Cardiac fibroblast (primary cell): ENCODE measurements at regions not wholly inside any gene's neighbourhood (a gene's known extent, or its start where the extent isn't known, plus 50 kb on each side); places are given as distances from the start of the nearest gene placed in this dataset.
"Not testable (repeated sequence)": the region's sequence is repeated elsewhere in the genome, so short reads cannot be mapped to it uniquely, and the experiment has no call there.

ENCODE experiments used
- DNase-seq, 2 donors: peaks; one replicate each; pipeline versions ENCODE4 v3.0.0 to v3.0.0-alpha.2; 2010; ENCODE audit warnings: low read depth in 2 of 2
- H3K4me3 ChIP-seq, 2 donors: replicated peaks in 1 of 2; 1 replicate in 1 of 2; 2 replicates in 1 of 2; pipeline ENCODE4 v1.5.1; 2011; ENCODE audit warnings: low read depth in 2 of 2, low read length in 2 of 2, mild to moderate bottlenecking in 2 of 2, moderate library complexity in 1 of 2
- TF ChIP-seq, protein P1 (sequence below): IDR thresholded peaks from one replicate; pipeline ENCODE4 v1.5.1; 2011; ENCODE audit warnings: low read depth, mild to moderate bottlenecking, low read length, inconsistent platforms

DNA sequence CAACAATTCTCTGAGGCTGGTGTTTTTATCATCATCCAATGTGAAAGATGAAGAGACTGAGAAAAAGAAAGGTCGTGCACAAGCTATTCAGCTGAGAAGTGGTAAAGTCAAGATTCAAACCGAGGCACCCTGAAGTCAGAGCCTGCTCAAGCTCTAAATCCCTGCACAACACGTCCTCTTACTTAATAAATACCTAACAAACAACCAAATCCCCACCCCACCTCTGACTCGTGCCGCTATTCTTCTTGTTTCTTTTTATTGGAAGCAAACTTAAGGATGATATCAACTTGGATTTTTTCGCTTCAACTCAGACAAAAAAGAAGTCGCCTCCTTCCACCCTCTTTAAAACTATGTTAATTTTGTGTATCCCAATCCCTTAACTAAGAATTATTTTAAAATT is 140.2 kb downstream of the CEP120 start:
- no peak overlapping the region for H3K4me3 ChIP-seq
- DNase-seq = peak; percentile 4 to 20
- TF ChIP-seq, protein P1, sequence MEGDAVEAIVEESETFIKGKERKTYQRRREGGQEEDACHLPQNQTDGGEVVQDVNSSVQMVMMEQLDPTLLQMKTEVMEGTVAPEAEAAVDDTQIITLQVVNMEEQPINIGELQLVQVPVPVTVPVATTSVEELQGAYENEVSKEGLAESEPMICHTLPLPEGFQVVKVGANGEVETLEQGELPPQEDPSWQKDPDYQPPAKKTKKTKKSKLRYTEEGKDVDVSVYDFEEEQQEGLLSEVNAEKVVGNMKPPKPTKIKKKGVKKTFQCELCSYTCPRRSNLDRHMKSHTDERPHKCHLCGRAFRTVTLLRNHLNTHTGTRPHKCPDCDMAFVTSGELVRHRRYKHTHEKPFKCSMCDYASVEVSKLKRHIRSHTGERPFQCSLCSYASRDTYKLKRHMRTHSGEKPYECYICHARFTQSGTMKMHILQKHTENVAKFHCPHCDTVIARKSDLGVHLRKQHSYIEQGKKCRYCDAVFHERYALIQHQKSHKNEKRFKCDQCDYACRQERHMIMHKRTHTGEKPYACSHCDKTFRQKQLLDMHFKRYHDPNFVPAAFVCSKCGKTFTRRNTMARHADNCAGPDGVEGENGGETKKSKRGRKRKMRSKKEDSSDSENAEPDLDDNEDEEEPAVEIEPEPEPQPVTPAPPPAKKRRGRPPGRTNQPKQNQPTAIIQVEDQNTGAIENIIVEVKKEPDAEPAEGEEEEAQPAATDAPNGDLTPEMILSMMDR = no peak

DNA sequence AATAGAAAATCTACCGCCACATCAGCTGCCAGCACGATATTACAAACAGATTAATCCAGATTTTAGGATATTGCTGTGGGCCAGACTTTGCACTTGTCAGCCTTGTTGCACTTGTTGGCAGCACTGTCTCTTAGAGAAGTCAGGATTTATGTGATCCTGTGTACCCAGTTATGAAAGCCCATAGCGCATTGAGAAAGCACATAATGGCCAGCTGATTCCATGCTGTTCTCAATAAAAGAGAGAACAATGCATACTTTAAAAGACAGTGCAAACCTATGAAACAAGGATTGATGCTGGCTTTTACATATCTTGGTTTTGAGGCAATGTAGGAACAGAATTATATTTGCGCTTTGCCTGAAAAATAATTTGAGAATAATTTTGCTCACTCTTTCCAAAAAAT is 140.8 kb downstream of the CEP120 start:
- TF ChIP-seq, protein P1 = no peak
- no peak overlapping the region for H3K4me3 ChIP-seq
- DNase-seq = no peak

- DNase-seq, H3K4me3 ChIP-seq: not testable (repeated sequence)
Measured at GRCh38 chr5:123280854-123281253, 142.3 kb downstream of the CEP120 start.

- H3K4me3 ChIP-seq = no peak overlapping the region
- no peak for DNase-seq
- TF ChIP-seq, protein P1 = no peak
Measured at GRCh38 chr5:123279136-123279535, 144.1 kb downstream of the CEP120 start.

DNA sequence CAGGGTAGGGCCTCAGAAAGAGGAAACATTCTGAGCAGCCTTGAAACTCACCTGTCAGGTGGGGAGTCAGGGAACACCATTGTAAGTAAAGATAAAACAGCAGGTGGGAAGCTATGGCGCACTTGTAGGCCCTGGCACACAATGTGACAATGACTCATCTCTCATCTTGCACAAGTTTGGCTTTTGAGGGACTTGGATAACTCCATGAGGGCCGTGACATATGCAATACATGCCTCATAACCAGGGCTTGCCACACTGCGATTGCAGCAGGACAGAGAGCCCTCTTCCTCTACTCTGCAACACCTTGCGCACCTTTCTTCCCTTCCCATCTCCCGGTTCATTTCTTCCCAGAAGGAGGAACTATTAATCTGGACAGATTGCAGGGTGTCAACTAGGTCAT is 144.9 kb downstream of the CEP120 start:
- no peak overlapping the region for H3K4me3 ChIP-seq
- TF ChIP-seq, protein P1 = no peak
- DNase-seq = peak in 1 of 2 donors; percentile 11

- TF ChIP-seq, protein P1 = no peak
- peak in 1 of 2 donors; percentile 5 for DNase-seq
- H3K4me3 ChIP-seq = no peak overlapping the region
Measured at GRCh38 chr5:123273984-123274383, 149.2 kb downstream of the CEP120 start.

- TF ChIP-seq, protein P1 = no peak
- no peak overlapping the region for H3K4me3 ChIP-seq
- DNase-seq = no peak
Measured at GRCh38 chr5:123273095-123273494, 150.1 kb downstream of the CEP120 start.
